ENCODE measurements at regions not wholly inside any gene's neighbourhood (a gene's known extent, or its start where the extent isn't known, plus 50 kb on each side); places are given as distances from the start of the nearest gene placed in this dataset.

DNA sequence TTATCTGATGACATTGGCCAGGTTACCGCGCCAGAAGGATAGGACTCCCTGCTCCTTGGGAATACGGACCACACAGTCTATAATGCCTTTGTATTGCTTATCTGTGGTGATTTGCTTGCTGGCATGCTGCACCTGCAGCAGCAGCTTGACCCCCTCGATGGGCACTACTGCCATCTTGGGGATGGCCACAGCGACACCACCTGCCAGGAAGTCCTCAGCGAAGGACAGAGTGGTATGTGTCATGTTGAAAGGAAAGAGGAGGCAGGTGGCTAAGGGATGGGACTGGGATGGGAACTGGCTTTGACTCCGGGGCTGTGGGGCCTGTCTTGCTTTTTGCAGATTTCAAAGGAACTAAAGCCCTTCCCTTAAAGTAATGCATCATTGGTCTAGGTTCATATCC is 50.3 kb upstream of the ACO1 start:
- TF ChIP-seq, protein P1, sequence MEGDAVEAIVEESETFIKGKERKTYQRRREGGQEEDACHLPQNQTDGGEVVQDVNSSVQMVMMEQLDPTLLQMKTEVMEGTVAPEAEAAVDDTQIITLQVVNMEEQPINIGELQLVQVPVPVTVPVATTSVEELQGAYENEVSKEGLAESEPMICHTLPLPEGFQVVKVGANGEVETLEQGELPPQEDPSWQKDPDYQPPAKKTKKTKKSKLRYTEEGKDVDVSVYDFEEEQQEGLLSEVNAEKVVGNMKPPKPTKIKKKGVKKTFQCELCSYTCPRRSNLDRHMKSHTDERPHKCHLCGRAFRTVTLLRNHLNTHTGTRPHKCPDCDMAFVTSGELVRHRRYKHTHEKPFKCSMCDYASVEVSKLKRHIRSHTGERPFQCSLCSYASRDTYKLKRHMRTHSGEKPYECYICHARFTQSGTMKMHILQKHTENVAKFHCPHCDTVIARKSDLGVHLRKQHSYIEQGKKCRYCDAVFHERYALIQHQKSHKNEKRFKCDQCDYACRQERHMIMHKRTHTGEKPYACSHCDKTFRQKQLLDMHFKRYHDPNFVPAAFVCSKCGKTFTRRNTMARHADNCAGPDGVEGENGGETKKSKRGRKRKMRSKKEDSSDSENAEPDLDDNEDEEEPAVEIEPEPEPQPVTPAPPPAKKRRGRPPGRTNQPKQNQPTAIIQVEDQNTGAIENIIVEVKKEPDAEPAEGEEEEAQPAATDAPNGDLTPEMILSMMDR (IDR thresholded peaks at IDR 0.05; ENCODE audit: low read length), result no peak
- TF ChIP-seq EZH2 (optimal IDR thresholded peaks at IDR 0.05; ENCODE audit: low read depth, low read length) (no peak), EZH2phosphoT487 (IDR thresholded peaks at IDR 0.05; ENCODE audit: low read length) (no peak)
